GM12875 (cell line): ENCODE measurements at regions not wholly inside any gene's neighbourhood (a gene's known extent, or its start where the extent isn't known, plus 50 kb on each side); places are given as distances from the start of the nearest gene placed in this dataset.

Experiments used
- H3K4me3 ChIP-seq: one replicate; pipeline ENCODE4 v1.5.1; 2011; ENCODE audit warnings: low read depth, low read length, control low read depth
- TF ChIP-seq, protein P1 (sequence below): IDR thresholded peaks from 2 replicates; pipeline ENCODE4 v1.5.1; 2011; ENCODE audit warnings: low read depth, mild to moderate bottlenecking, control low read depth, inconsistent platforms, low read length, moderate library complexity, borderline replicate concordance; ENCODE audit not compliant: insufficient read depth

DNA sequence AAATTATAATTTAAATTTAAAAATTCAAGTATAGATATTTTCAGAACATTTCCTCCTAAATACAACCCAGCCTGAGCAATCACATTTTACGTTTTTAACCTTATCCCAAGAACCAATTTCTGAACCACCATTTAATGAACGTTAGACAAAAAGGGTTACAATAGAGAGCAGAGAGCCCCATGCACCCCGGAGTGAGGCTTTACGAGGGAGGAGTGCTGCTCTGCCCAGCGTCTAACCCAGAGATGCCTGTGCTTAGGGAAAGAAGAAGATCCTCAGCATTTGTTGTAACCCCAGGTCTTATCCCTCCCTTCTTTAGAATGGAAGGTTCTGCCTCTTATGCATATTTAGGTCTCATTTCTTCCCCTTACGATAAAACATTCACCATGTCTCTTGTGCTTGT is 169.1 kb downstream of the ICE1 start:
- TF ChIP-seq, protein P1, sequence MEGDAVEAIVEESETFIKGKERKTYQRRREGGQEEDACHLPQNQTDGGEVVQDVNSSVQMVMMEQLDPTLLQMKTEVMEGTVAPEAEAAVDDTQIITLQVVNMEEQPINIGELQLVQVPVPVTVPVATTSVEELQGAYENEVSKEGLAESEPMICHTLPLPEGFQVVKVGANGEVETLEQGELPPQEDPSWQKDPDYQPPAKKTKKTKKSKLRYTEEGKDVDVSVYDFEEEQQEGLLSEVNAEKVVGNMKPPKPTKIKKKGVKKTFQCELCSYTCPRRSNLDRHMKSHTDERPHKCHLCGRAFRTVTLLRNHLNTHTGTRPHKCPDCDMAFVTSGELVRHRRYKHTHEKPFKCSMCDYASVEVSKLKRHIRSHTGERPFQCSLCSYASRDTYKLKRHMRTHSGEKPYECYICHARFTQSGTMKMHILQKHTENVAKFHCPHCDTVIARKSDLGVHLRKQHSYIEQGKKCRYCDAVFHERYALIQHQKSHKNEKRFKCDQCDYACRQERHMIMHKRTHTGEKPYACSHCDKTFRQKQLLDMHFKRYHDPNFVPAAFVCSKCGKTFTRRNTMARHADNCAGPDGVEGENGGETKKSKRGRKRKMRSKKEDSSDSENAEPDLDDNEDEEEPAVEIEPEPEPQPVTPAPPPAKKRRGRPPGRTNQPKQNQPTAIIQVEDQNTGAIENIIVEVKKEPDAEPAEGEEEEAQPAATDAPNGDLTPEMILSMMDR, result no peak

DNA sequence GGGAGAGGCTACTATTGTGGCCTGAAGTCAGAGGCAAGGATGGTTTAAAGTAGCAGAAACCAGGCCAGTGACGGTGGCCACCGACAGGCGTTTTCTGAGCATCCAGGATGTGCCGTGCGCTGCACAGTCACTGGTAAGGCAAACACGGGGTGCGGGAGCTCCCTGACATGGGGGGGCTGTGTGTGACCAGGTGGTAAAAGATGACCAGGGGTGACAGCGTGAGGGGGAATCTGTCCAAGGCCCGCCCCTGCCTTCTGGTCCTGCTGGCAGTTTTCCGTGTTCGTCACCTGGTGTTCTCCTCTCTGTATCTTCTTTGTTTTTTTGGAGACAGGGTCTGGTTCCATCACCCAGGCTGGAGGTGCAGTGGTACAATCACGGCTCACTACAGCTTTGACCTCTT is 167.4 kb downstream of the ICE1 start:
- TF ChIP-seq, protein P1, result no peak
- H3K4me3 ChIP-seq, result no peak overlapping the region

More for the DNA sequence above, 169.1 kb downstream of the ICE1 start:
- no peak overlapping the region for H3K4me3 ChIP-seq

DNA sequence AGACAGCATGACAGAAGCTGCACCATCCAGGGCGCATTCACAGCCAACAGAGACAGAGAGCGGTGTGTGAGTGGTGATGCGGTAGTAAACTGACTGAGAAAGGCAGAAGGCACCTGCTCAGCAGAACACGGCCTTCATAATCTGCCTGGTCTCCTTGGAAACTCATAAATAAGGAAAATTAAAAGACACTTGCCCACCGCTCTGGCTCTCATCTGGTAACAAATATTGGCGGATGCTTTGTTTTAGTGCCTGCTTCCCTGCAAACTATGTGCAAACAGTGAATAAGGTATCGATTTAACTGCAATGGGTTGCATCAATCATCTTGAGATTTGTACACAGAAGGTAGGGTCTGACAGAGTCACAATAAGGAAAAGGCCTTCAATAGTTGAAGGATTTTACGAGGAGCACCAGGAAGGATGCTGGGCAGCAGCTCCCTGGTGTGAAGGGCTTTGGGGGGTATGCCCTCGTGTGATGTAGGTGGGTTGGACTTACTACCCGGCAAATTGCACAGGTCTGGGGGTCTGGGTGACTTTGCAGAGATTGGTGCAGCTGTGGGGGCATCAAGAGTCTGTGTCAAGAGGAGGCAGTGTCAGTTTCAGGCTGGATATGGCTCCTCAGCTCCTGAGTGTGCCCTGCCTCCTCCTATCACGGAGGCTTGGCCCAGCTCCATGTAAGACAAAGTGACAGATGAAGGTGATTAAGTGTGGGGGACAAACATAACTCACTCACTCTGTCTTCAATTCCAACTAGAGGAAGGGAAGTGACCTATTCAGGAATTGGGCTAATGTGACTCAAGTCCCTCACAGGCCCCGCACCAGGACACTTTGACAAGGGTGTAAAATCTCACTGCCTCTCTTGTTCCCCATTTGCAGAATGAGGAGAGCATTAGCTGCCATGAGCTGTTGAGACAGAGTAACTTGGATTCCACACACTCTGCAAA is 166.7 kb downstream of the ICE1 start:
- no peak overlapping the region for H3K4me3 ChIP-seq
- TF ChIP-seq, protein P1, result no peak

DNA sequence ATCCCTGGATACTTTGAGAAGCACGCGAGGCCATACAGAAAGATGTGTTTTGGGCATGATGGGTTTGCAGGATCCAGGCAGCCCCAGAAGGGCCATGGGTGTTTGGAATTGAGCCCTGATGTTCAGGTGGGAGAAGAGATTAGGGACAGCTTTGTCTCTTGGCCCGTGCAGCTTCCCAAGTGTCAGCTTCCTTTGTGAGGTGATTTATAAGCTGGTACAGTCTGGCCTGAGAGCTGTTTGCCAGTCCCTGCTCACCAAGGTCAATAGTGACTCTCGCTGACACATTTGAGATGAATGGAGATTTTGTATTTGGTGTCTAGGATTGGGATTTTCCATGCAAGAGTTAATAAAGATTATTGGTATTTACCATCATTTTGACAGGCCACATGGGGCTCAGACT is 165.9 kb downstream of the ICE1 start:
- TF ChIP-seq, protein P1, result no peak
- H3K4me3 ChIP-seq, result no peak overlapping the region

DNA sequence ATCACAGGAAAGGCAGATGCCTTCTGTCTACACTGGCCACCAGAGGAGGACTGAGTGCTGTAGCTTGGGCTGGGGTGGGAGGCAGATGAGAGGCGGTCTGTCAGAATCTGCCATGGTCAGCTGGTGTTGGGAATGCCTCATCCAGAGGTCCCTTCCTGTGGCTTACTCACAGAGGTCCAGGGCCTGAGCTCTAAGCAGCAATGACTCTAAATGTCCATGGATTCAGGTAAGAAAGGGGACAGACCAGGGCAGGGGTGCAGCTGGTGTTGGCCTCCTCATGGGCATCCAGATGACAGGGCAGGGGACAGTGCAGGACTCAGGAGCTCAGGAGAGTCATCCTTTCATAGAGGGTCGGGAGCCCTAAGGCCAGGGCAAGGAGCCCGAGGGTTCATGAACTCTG is 165.0 kb downstream of the ICE1 start:
- TF ChIP-seq, protein P1, result no peak
- H3K4me3 ChIP-seq, result no peak overlapping the region

DNA sequence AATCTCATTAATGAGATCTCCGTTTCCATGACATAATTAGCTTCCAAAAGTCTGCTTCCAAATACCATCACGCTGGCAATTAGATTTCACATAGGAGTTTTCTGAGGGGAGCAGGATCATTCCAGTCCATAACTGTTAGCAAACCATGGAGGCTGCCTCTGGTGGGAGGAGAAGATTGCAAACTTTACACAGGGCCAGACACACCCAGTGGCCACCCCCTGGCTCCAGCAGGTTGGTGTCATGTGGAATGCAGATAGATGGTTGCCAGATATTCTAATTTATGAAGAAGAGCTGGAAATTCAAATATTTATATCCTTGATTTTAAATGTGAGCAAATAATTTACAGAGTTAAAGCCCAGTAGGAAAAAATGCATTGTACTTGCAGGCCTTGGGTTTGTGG is 164.2 kb downstream of the ICE1 start:
- no peak overlapping the region for H3K4me3 ChIP-seq

DNA sequence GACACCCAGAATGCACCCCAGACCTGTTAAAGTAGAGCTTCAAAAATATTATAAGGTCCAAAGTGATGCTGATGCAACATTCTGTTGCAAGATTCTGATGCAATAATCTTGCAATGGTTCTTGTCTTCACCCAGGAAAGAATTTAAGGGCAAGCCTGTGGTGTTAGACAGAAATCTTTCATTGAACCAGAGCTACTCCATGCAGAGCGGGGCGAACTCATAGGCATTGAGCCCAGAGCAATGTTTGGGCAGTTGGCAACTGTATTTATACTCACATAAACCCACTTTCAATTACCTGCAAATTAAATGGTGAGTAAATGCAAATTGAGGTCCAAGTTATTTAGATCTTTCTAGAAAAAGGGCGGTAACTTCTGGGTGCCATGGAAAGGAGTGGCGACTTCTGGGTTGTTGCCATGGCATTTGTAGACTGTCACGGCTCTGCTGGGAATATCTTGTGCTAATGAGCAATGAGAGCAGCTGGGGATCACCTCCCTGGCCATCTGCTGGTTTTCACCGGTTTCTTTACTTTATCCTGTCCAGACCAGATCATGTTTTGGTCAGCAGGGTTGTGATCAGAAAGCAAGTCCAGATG is 163.4 kb downstream of the ICE1 start:
- TF ChIP-seq, protein P1, result no peak

More for the DNA sequence above, 164.2 kb downstream of the ICE1 start:
- TF ChIP-seq, protein P1, result no peak

More for the DNA sequence above, 163.4 kb downstream of the ICE1 start:
- H3K4me3 ChIP-seq, result no peak overlapping the region
